ENCODE measurements at regions not wholly inside any gene's neighbourhood (a gene's known extent, or its start where the extent isn't known, plus 50 kb on each side); places are given as distances from the start of the nearest gene placed in this dataset.
"Not testable (repeated sequence)": the region's sequence is repeated elsewhere in the genome, so short reads cannot be mapped to it uniquely, and the experiment has no call there.

DNA sequence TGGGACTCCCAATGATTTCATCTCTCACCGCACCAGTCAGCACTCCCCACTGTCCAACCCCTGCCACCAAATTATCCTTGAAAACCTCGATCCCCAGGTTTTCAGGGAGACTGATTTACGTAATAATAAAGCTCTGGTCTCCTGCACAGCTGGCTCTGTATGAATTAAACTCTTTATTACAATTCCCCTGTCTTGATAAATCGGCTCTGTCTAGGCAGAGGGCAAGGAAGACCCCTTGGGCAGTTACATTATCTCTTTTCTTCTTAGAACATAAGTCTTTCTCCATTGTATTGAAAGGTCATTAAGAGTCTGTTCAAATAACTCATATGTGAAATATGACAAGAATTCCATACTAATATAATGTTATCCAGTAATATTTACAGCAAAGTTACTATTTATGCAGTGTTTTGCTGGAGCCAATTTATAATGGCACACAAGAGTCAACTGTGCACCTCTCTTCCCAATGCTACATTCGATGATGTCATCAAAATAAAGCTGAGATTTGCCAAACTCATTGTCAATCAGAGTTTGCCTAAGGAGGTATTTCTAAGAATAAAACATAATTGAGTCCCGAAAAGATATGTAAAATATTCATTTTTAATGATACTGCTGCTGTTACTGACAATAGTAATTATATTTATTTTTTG, 1297.2 kb upstream of the LRRTM3 start:
- H3K23ac ChIP-seq (ENCODE audit: low read length) = no peak overlapping the region

GRCh38 chr10:65660006-65660405, 1265.8 kb upstream of the LRRTM3 start:
- no peaks in the 10 kb centered on the region for H3K79me2 ChIP-seq (ENCODE audit: control insufficient read depth, insufficient read depth, low read length)
- H3K4me1 ChIP-seq (ENCODE audit: control insufficient read depth, low read depth, low read length) = no peaks in the 10 kb centered on the region
- H2BK120ac ChIP-seq (ENCODE audit: low read depth, low read length) = no peak overlapping the region
- H3K4ac ChIP-seq (ENCODE audit: low read depth, low read length) = no peak overlapping the region
- no peak overlapping the region for H3K4me3 ChIP-seq (ENCODE audit: low read length)
- no peak overlapping the region for H4K8ac ChIP-seq (ENCODE audit: low read depth, low read length)
- no peak overlapping the region for H4K5ac ChIP-seq (ENCODE audit: low read length)
- H3K27ac ChIP-seq (ENCODE audit: low read depth, low read length) = no peak overlapping the region
- H2BK15ac ChIP-seq (replicated peaks; ENCODE audit: low read depth) = no peak overlapping the region
- H3K9ac ChIP-seq (ENCODE audit: low read length) = no peak overlapping the region
- no peak overlapping the region for H3K56ac ChIP-seq (ENCODE audit: low read length)
- H3K4me2 ChIP-seq (ENCODE audit: low read length) = no peak overlapping the region
- no CpG with 5 or more reads among the region's 1 CpG for WGBS (ENCODE audit: extremely low coverage, insufficient coverage, low lambda C conversion rate)
- DNase-seq = no peak
- no peaks in the 10 kb centered on the region for H3K27me3 ChIP-seq (ENCODE audit: insufficient read depth, low read length, poor library complexity)
- H3K79me1 ChIP-seq (ENCODE audit: low read length) = no peaks in the 10 kb centered on the region
- no peak overlapping the region for H2AK5ac ChIP-seq (ENCODE audit: low read length)
- no peak overlapping the region for H3K18ac ChIP-seq (ENCODE audit: low read length)
- H2BK5ac ChIP-seq (ENCODE audit: low read length) = no peak overlapping the region
- H3K36me3 ChIP-seq (ENCODE audit: control insufficient read depth, insufficient read depth, low read length) = no peaks in the 10 kb centered on the region
- H3K23ac ChIP-seq (ENCODE audit: low read length) = no peak overlapping the region

More for the DNA sequence above, 1297.2 kb upstream of the LRRTM3 start:
- no peak overlapping the region for H3K27ac ChIP-seq (ENCODE audit: low read depth, low read length)
- H2BK120ac ChIP-seq (ENCODE audit: low read depth, low read length) = no peak overlapping the region
- H2BK5ac ChIP-seq (ENCODE audit: low read length) = no peak overlapping the region
- H3K9ac ChIP-seq (ENCODE audit: low read length) = no peak overlapping the region
- no peaks in the 10 kb centered on the region for H3K27me3 ChIP-seq (ENCODE audit: insufficient read depth, low read length, poor library complexity)
- no peak overlapping the region for H3K56ac ChIP-seq (ENCODE audit: low read length)
- no peak overlapping the region for H3K4me2 ChIP-seq (ENCODE audit: low read length)
- no peaks in the 10 kb centered on the region for H3K36me3 ChIP-seq (ENCODE audit: control insufficient read depth, insufficient read depth, low read length)
- whole genome bisulfite sequencing (ENCODE audit: extremely low coverage, insufficient coverage, low lambda C conversion rate) = no CpG with 5 or more reads among the region's 6 CpGs
- no peaks in the 10 kb centered on the region for H3K79me1 ChIP-seq (ENCODE audit: low read length)
- DNase-seq = no peak
- no peak overlapping the region for H3K4ac ChIP-seq (ENCODE audit: low read depth, low read length)
- H2AK5ac ChIP-seq (ENCODE audit: low read length) = no peak overlapping the region
- H4K8ac ChIP-seq (ENCODE audit: low read depth, low read length) = no peak overlapping the region
- H4K5ac ChIP-seq (ENCODE audit: low read length) = no peak overlapping the region
- no peak overlapping the region for H3K18ac ChIP-seq (ENCODE audit: low read length)
- no peak overlapping the region for H3K4me3 ChIP-seq (ENCODE audit: low read length)
- no peaks in the 10 kb centered on the region for H3K79me2 ChIP-seq (ENCODE audit: control insufficient read depth, insufficient read depth, low read length)
- no peak overlapping the region for H2BK15ac ChIP-seq (replicated peaks; ENCODE audit: low read depth)
- no peaks in the 10 kb centered on the region for H3K4me1 ChIP-seq (ENCODE audit: control insufficient read depth, low read depth, low read length)

GRCh38 chr10:65670087-65670486, 1255.7 kb upstream of the LRRTM3 start:
- Histone ChIP-seq H3K4me3 (ENCODE audit: low read length) (no peak overlapping the region), H2BK15ac (replicated peaks; ENCODE audit: low read depth) (no peak overlapping the region), H4K5ac (ENCODE audit: low read length) (no peak overlapping the region), H3K23ac (ENCODE audit: low read length) (no peak overlapping the region), H3K36me3 (ENCODE audit: control insufficient read depth, insufficient read depth, low read length) (no peaks in the 10 kb centered on the region), H2AK5ac (ENCODE audit: low read length) (no peak overlapping the region), H3K4ac (ENCODE audit: low read depth, low read length) (no peak overlapping the region), H2BK5ac (ENCODE audit: low read length) (no peak overlapping the region), H3K4me2 (ENCODE audit: low read length) (no peak overlapping the region), H3K18ac (ENCODE audit: low read length) (no peak overlapping the region), H3K56ac (ENCODE audit: low read length) (no peak overlapping the region), H2BK120ac (ENCODE audit: low read depth, low read length) (no peak overlapping the region), H4K8ac (ENCODE audit: low read depth, low read length) (no peak overlapping the region), H3K4me1 (ENCODE audit: control insufficient read depth, low read depth, low read length) (no peaks in the 10 kb centered on the region), H3K9ac (ENCODE audit: low read length) (no peak overlapping the region), H3K27me3 (ENCODE audit: insufficient read depth, low read length, poor library complexity) (no peaks in the 10 kb centered on the region), H3K79me1 (ENCODE audit: low read length) (no peaks in the 10 kb centered on the region), H3K79me2 (ENCODE audit: control insufficient read depth, insufficient read depth, low read length) (no peaks in the 10 kb centered on the region), H3K27ac (ENCODE audit: low read depth, low read length) (no peak overlapping the region)
- no CpG with 5 or more reads among the region's 3 CpGs for WGBS (ENCODE audit: extremely low coverage, insufficient coverage, low lambda C conversion rate)
- no peak for DNase-seq

GRCh38 chr10:65670596-65670995, 1255.2 kb upstream of the LRRTM3 start:
- H3K27ac ChIP-seq (ENCODE audit: low read depth, low read length); H3K4ac ChIP-seq (ENCODE audit: low read depth, low read length); H3K18ac ChIP-seq (ENCODE audit: low read length); H4K5ac ChIP-seq (ENCODE audit: low read length); H3K79me2 ChIP-seq (ENCODE audit: control insufficient read depth, insufficient read depth, low read length); H2BK5ac ChIP-seq (ENCODE audit: low read length); H3K4me3 ChIP-seq (ENCODE audit: low read length); H4K8ac ChIP-seq (ENCODE audit: low read depth, low read length); H2AK5ac ChIP-seq (ENCODE audit: low read length); H3K79me1 ChIP-seq (ENCODE audit: low read length); H3K56ac ChIP-seq (ENCODE audit: low read length); DNase-seq; H3K23ac ChIP-seq (ENCODE audit: low read length); H3K27me3 ChIP-seq (ENCODE audit: insufficient read depth, low read length, poor library complexity); H3K4me2 ChIP-seq (ENCODE audit: low read length); H3K9ac ChIP-seq (ENCODE audit: low read length); H3K36me3 ChIP-seq (ENCODE audit: control insufficient read depth, insufficient read depth, low read length); H2BK15ac ChIP-seq (replicated peaks; ENCODE audit: low read depth); H3K4me1 ChIP-seq (ENCODE audit: control insufficient read depth, low read depth, low read length); H2BK120ac ChIP-seq (ENCODE audit: low read depth, low read length): not testable (repeated sequence)
- WGBS (ENCODE audit: extremely low coverage, insufficient coverage, low lambda C conversion rate) = no CpG with 5 or more reads among the region's 1 CpG

- Histone ChIP-seq H3K56ac (ENCODE audit: low read length) (no peak overlapping the region), H3K4ac (ENCODE audit: low read depth, low read length) (no peak overlapping the region), H2AK5ac (ENCODE audit: low read length) (no peak overlapping the region), H2BK120ac (ENCODE audit: low read depth, low read length) (no peak overlapping the region), H3K4me2 (ENCODE audit: low read length) (no peak overlapping the region), H3K36me3 (ENCODE audit: control insufficient read depth, insufficient read depth, low read length) (no peaks in the 10 kb centered on the region), H4K8ac (ENCODE audit: low read depth, low read length) (no peak overlapping the region), H3K4me3 (ENCODE audit: low read length) (no peak overlapping the region), H3K4me1 (ENCODE audit: control insufficient read depth, low read depth, low read length) (no peaks in the 10 kb centered on the region), H3K79me2 (ENCODE audit: control insufficient read depth, insufficient read depth, low read length) (no peaks in the 10 kb centered on the region), H3K9ac (ENCODE audit: low read length) (no peak overlapping the region), H2BK5ac (ENCODE audit: low read length) (no peak overlapping the region), H3K27me3 (ENCODE audit: insufficient read depth, low read length, poor library complexity) (no peaks in the 10 kb centered on the region), H3K27ac (ENCODE audit: low read depth, low read length) (no peak overlapping the region), H3K79me1 (ENCODE audit: low read length) (no peaks in the 10 kb centered on the region), H3K18ac (ENCODE audit: low read length) (no peak overlapping the region), H4K5ac (ENCODE audit: low read length) (no peak overlapping the region), H3K23ac (ENCODE audit: low read length) (no peak overlapping the region), H2BK15ac (replicated peaks; ENCODE audit: low read depth) (no peak overlapping the region)
- no CpG with 5 or more reads among the region's 7 CpGs for WGBS (ENCODE audit: extremely low coverage, insufficient coverage, low lambda C conversion rate)
- DNase-seq = no peak
These were observed 1250.6 kb upstream of the LRRTM3 start for GRCh38 chr10:65675236-65675635.

DNA sequence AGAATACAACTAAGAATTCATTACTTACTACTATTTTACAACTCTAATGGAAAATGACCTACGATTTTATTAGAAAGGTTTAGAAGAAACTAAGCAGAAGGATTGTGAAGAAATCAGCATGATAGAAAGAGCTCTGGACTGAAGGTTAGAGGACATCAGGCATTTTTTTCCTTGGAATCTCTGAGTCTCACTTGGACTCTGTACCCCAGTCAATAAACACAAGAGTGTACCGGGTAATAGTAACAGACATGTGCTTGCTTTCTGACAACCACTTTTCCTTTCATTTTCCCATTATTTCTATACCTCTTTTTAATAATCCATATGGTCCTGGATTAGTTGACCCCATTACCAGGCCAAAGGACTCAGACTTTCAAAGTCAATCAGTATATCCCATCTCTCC, 1240.9 kb upstream of the LRRTM3 start:
- H3K23ac ChIP-seq (ENCODE audit: low read length) = no peak overlapping the region
- no peak overlapping the region for H3K27ac ChIP-seq (ENCODE audit: low read depth, low read length)
- H2BK5ac ChIP-seq (ENCODE audit: low read length) = no peak overlapping the region
- no peak overlapping the region for H3K9ac ChIP-seq (ENCODE audit: low read length)
- no peak for DNase-seq
- H4K8ac ChIP-seq (ENCODE audit: low read depth, low read length) = no peak overlapping the region
- no CpG with 5 or more reads among the region's 2 CpGs for WGBS (ENCODE audit: extremely low coverage, insufficient coverage, low lambda C conversion rate)
- H3K56ac ChIP-seq (ENCODE audit: low read length) = no peak overlapping the region
- H2BK120ac ChIP-seq (ENCODE audit: low read depth, low read length) = no peak overlapping the region
- H2AK5ac ChIP-seq (ENCODE audit: low read length) = no peak overlapping the region
- H3K4me3 ChIP-seq (ENCODE audit: low read length) = no peak overlapping the region
- H3K79me1 ChIP-seq (ENCODE audit: low read length) = no peaks in the 10 kb centered on the region
- H3K18ac ChIP-seq (ENCODE audit: low read length) = no peak overlapping the region
- no peak overlapping the region for H2BK15ac ChIP-seq (replicated peaks; ENCODE audit: low read depth)
- no peaks in the 10 kb centered on the region for H3K27me3 ChIP-seq (ENCODE audit: insufficient read depth, low read length, poor library complexity)
- no peaks in the 10 kb centered on the region for H3K79me2 ChIP-seq (ENCODE audit: control insufficient read depth, insufficient read depth, low read length)
- no peaks in the 10 kb centered on the region for H3K36me3 ChIP-seq (ENCODE audit: control insufficient read depth, insufficient read depth, low read length)
- H3K4ac ChIP-seq (ENCODE audit: low read depth, low read length) = no peak overlapping the region
- no peaks in the 10 kb centered on the region for H3K4me1 ChIP-seq (ENCODE audit: control insufficient read depth, low read depth, low read length)
- H3K4me2 ChIP-seq (ENCODE audit: low read length) = no peak overlapping the region
- no peak overlapping the region for H4K5ac ChIP-seq (ENCODE audit: low read length)

Data from mesendoderm (in vitro differentiated cells).